NT2/D1 (cell line): ENCODE measurements at regions not wholly inside any gene's neighbourhood (a gene's known extent, or its start where the extent isn't known, plus 50 kb on each side); places are given as distances from the start of the nearest gene placed in this dataset.

Experiments used
- DNase-seq: peaks from one replicate; pipeline ENCODE4 v3.0.0-alpha.2; 2011; ENCODE audit warnings: low read depth, low spot score
- H3K27me3 ChIP-seq: 2 replicates; pipeline ENCODE4 v1.6.0; 2011; ENCODE audit warnings: mild to moderate bottlenecking; ENCODE audit not compliant: insufficient read length, insufficient read depth
- H3K36me3 ChIP-seq: 2 replicates; pipeline ENCODE4 v1.6.1; 2011; ENCODE audit warnings: mild to moderate bottlenecking, low read length, mixed read lengths; ENCODE audit not compliant: insufficient read depth, insufficient read length
- H3K4me1 ChIP-seq: 2 replicates; pipeline ENCODE4 v1.5.1; 2011; ENCODE audit not compliant: insufficient read depth, insufficient read length
- H3K4me3 ChIP-seq: 2 replicates; pipeline ENCODE4 v1.5.1; 2011; ENCODE audit warnings: low read depth; ENCODE audit not compliant: insufficient read length
- H3K9ac ChIP-seq: 2 replicates; pipeline ENCODE4 v1.6.0; 2011; ENCODE audit warnings: low read depth; ENCODE audit not compliant: insufficient read length
- H3K9me3 ChIP-seq: 2 replicates; pipeline ENCODE4 v1.5.1; 2011; ENCODE audit warnings: mild to moderate bottlenecking, low read length; ENCODE audit not compliant: insufficient read depth
- SUZ12 ChIP-seq: IDR thresholded peaks from 2 replicates; pipeline ENCODE4 v1.6.1; 2011; ENCODE audit not compliant: insufficient read length, insufficient read depth; ENCODE audit errors: extremely low read depth
- YY1 ChIP-seq: IDR thresholded peaks from 2 replicates; pipeline ENCODE4 v1.6.1; 2011; ENCODE audit not compliant: insufficient read length, insufficient read depth
- ZNF274 ChIP-seq: IDR thresholded peaks from 2 replicates; pipeline ENCODE4 v1.6.1; 2011; ENCODE audit warnings: mild to moderate bottlenecking, low read depth, low read length

DNA sequence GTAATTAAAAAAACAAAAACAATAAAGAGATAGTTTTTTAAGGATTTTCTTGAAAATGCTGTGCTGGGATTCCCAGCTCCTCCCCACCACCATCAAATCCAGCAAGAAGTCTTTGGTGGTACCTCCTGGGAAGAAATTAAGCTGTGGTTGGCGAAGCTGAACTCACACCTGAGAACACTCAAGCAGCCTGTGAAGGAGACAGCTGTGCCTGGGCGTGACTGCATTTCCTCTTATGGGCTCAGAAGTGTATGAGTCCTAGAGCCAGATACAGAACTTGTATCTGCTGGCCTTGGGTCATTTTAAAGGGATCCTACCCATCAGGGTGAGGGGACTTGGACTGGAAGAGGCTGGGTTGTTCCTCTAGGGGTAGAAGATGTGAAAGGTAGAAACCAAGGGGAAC is 561.2 kb upstream of the SGCD start:
- TF ChIP-seq ZNF274 (no peak), YY1 (no peak), SUZ12 (no peak)
- no peaks in the 10 kb centered on the region for H3K4me1 ChIP-seq
- no peak for DNase-seq
- no peaks in the 10 kb centered on the region for H3K9me3 ChIP-seq
- H3K4me3 ChIP-seq = no peak overlapping the region
- no peak overlapping the region for H3K9ac ChIP-seq
- H3K36me3 ChIP-seq = no peaks in the 10 kb centered on the region
- H3K27me3 ChIP-seq = no peaks in the 10 kb centered on the region

DNA sequence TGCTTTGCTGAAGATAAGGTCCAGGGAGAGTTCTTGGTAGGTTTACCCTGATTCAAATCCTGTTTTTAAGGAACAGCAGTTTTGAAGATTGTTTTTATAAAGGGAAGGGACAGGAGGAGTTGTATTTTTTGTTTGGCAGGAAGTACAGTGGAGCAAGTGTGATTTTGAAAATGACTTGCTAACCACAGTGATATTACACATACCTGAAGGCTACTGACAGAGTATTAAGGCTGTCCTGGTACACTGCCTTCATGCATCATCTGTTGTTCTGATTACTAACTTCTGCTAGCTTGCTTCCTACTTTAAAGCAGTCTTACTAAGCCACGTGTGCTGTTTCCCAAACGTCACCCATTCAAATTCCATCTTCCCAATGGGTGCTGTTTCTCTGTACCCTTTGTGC is 559.5 kb upstream of the SGCD start:
- no peak for TF ChIP-seq ZNF274
- no peak for TF ChIP-seq YY1
- no peak for TF ChIP-seq SUZ12
- no peak for DNase-seq
- Histone ChIP-seq H3K4me3 (no peak overlapping the region), H3K36me3 (no peaks in the 10 kb centered on the region), H3K9me3 (no peaks in the 10 kb centered on the region), H3K27me3 (no peaks in the 10 kb centered on the region), H3K4me1 (no peaks in the 10 kb centered on the region), H3K9ac (no peak overlapping the region)

DNA sequence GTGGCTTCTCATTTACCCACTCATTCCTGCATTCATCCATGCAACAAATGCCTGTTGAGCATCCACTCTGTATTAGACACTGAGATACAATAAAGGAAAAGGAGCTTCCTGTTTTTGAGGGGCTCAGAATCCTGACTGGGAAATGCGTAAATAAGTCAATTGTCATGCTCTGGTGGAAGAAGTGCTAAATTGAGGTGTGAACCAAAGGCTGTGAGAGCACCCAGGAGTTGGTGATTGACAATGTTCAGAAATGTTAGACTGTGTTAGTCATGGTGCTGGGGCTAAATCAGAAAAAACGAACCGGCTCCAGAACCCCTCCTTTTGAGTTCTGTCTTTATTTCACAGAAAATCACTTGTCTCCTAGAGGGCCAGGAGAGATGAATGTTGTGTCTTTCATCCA is 558.6 kb upstream of the SGCD start:
- Histone ChIP-seq H3K9ac (no peak overlapping the region), H3K27me3 (no peaks in the 10 kb centered on the region), H3K36me3 (no peaks in the 10 kb centered on the region), H3K9me3 (no peaks in the 10 kb centered on the region), H3K4me1 (no peaks in the 10 kb centered on the region), H3K4me3 (no peak overlapping the region)
- TF ChIP-seq ZNF274 (no peak), SUZ12 (no peak), YY1 (no peak)
- DNase-seq = no peak

DNA sequence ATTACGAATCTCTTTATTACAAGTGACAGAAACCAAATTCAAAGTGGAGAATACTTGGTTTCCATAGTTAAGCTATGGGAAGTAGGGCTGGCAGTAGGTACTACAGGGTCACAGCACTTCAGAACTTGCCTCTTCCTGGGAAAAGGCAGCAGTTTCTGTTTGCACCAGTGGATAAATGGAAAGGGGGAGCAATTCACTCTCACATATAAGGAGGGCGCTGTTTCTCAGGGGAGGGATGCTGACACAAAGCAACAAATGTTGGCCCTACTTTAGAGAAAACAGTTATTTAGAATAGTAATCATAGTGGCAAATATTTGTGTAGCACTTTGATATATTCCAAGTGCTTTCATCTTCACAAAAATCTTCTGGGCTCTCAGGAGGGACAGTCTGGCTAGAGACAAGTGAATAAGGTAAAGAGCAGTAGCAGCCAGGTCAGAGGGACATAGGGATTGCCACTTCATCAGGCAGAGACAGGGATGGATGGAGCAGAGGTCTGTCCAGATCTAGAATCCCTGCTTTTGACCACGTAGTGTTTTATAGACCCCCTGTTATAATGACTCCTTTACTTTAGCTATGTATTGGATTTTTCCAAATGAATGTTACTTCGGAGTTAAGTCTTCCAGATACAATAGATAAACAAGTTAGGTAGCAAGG is 554.8 kb upstream of the SGCD start:
- no peaks in the 10 kb centered on the region for H3K4me1 ChIP-seq
- no peak overlapping the region for H3K4me3 ChIP-seq
- no peaks in the 10 kb centered on the region for H3K36me3 ChIP-seq
- TF ChIP-seq ZNF274 (no peak), SUZ12 (no peak), YY1 (no peak)
- no peaks in the 10 kb centered on the region for H3K9me3 ChIP-seq
- H3K27me3 ChIP-seq = no peaks in the 10 kb centered on the region
- DNase-seq = no peak
- no peak overlapping the region for H3K9ac ChIP-seq

- DNase-seq = no peak
- no peaks in the 10 kb centered on the region for H3K4me1 ChIP-seq
- no peaks in the 10 kb centered on the region for H3K36me3 ChIP-seq
- TF ChIP-seq YY1 (no peak), ZNF274 (no peak), SUZ12 (no peak)
- H3K9me3 ChIP-seq = no peaks in the 10 kb centered on the region
- no peak overlapping the region for H3K4me3 ChIP-seq
- H3K9ac ChIP-seq = no peak overlapping the region
- no peaks in the 10 kb centered on the region for H3K27me3 ChIP-seq
These were observed 553.3 kb upstream of the SGCD start for GRCh38 chr5:155773680-155774079.

GRCh38 chr5:155780260-155780659 is 546.7 kb upstream of the SGCD start:
- Histone ChIP-seq H3K36me3 (no peaks in the 10 kb centered on the region), H3K4me1 (no peaks in the 10 kb centered on the region), H3K4me3 (no peak overlapping the region), H3K9ac (no peak overlapping the region), H3K9me3 (no peaks in the 10 kb centered on the region), H3K27me3 (no peaks in the 10 kb centered on the region)
- DNase-seq = no peak
- TF ChIP-seq YY1 = no peak
- no peak for TF ChIP-seq ZNF274
- no peak for TF ChIP-seq SUZ12

- Histone ChIP-seq H3K36me3 (no peaks in the 10 kb centered on the region), H3K4me3 (no peak overlapping the region), H3K9me3 (no peaks in the 10 kb centered on the region), H3K9ac (no peak overlapping the region), H3K27me3 (no peaks in the 10 kb centered on the region), H3K4me1 (no peaks in the 10 kb centered on the region)
- TF ChIP-seq YY1 (no peak), SUZ12 (no peak), ZNF274 (no peak)
- no peak for DNase-seq
These were observed 543.7 kb upstream of the SGCD start for GRCh38 chr5:155783246-155783645.

DNA sequence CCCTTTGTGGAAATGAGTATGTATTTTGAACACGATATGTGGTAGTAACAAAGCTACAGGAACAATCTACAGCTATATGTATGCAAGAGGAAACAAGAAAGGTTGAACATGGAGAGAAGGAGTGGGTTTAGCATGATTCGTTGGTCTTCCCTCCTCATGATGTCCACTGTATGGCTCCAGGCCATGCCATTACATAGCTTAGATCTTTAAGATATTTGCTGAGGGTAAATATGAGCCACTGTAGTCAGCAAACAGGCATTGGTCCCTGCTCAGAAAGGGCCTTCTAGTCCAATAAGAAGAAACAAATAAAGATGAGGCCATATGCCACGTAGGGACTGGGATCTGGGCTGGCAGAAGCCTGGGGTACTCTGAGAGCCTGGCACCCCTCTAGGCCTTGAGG is 543.2 kb upstream of the SGCD start:
- H3K9ac ChIP-seq = no peak overlapping the region
- H3K36me3 ChIP-seq = no peaks in the 10 kb centered on the region
- DNase-seq = no peak
- no peaks in the 10 kb centered on the region for H3K27me3 ChIP-seq
- no peaks in the 10 kb centered on the region for H3K4me1 ChIP-seq
- TF ChIP-seq YY1 = no peak
- TF ChIP-seq ZNF274 = no peak
- no peak for TF ChIP-seq SUZ12
- H3K4me3 ChIP-seq = no peak overlapping the region
- H3K9me3 ChIP-seq = no peaks in the 10 kb centered on the region
